Panc1 (cell line): ENCODE measurements at regions not wholly inside any gene's neighbourhood (a gene's known extent, or its start where the extent isn't known, plus 50 kb on each side); places are given as distances from the start of the nearest gene placed in this dataset.

Experiments used
- ATAC-seq: fragments of 200-7000 bp; cut with Tn5 transposase; 2 replicates; pipeline ENCODE4 v1.9.1; 2020; ENCODE audit warnings: mild to moderate bottlenecking, moderate library complexity
- BruUV-seq: library from RNA; stranded (reverse); fragments of 400-500 nt; replicated peaks from 2 replicates; lab custom pipeline; 2021; lab: Mats Ljungman, UMichigan
- CTCF ChIA-PET: fragments of 300-600 bp; sonication (Branson Sonifier 250); formaldehyde crosslinking; loops from one replicate; lab custom pipeline; 2022; ENCODE audit warnings: antibody characterized with exemption; lab: Charles Lee
- POLR2A ChIA-PET: fragments of 300-600 bp; sonication (Branson Sonifier 250); formaldehyde crosslinking; loops from one replicate; lab custom pipeline; 2022; ENCODE audit warnings: antibody characterized with exemption; lab: Charles Lee
- DNase-seq: peaks from one replicate; pipeline ENCODE4 v3.0.0-alpha.2; 2010; ENCODE audit warnings: low read depth, low spot score
- H3K27ac ChIP-seq: 2 replicates; pipeline ENCODE4 v1.5.1; 2011; ENCODE audit warnings: mild to moderate bottlenecking, low read length, inconsistent platforms
- H3K27me3 ChIP-seq: fragments of 200-500 bp; sonication (Bioruptor generic); 2 replicates; pipeline ENCODE4 v1.6.0; 2014; ENCODE audit warnings: low read length, inconsistent platforms; ENCODE audit not compliant: control insufficient read depth, insufficient read depth
- H3K36me3 ChIP-seq: fragments of 200-500 bp; sonication (Bioruptor generic); 2 replicates; pipeline ENCODE4 v1.5.1; 2014; ENCODE audit warnings: inconsistent platforms, mild to moderate bottlenecking, low read length, moderate library complexity; ENCODE audit not compliant: control insufficient read depth, insufficient read depth
- H3K4me1 ChIP-seq: 2 replicates; pipeline ENCODE4 v1.5.1; 2011; ENCODE audit warnings: inconsistent platforms, mild to moderate bottlenecking, low read length, moderate library complexity; ENCODE audit not compliant: control insufficient read depth, insufficient read depth
- H3K4me3 ChIP-seq, 2 experiments: 2 replicates each; pipeline ENCODE4 v1.5.1; 2011 to 2012; ENCODE audit warnings: low read depth in 2 of 2, low read length in 2 of 2, mild to moderate bottlenecking in 2 of 2, inconsistent platforms in 1 of 2, moderate library complexity in 1 of 2
- H3K9me3 ChIP-seq: fragments of 200-500 bp; sonication (Bioruptor generic); 2 replicates; pipeline ENCODE4 v1.5.1; 2014; ENCODE audit warnings: low read depth, mild to moderate bottlenecking, inconsistent platforms, low read length, moderate library complexity; ENCODE audit not compliant: control insufficient read depth, insufficient read depth
- POLR2AphosphoS5 ChIP-seq: IDR thresholded peaks from 2 replicates; pipeline ENCODE4 v1.6.1; 2012; ENCODE audit warnings: mild to moderate bottlenecking, low read depth, low read length, moderate library complexity
- REST ChIP-seq, 2 experiments: IDR thresholded peaks; 2 replicates each; pipeline ENCODE4 v1.6.1; 2011 to 2012; ENCODE audit warnings: low read depth in 2 of 2, control low read depth in 1 of 2, low read length in 1 of 2, mild to moderate bottlenecking in 1 of 2, moderate library complexity in 1 of 2; ENCODE audit not compliant: insufficient read depth in 1 of 2
- SIN3A ChIP-seq: IDR thresholded peaks from 2 replicates; pipeline ENCODE4 v1.6.1; 2012; ENCODE audit warnings: low read depth, mild to moderate bottlenecking, low read length, moderate library complexity, borderline replicate concordance; ENCODE audit not compliant: insufficient read depth
- TCF7L2 ChIP-seq: IDR thresholded peaks from 2 replicates; pipeline ENCODE4 v1.6.1; 2011; ENCODE audit warnings: mild to moderate bottlenecking, low read depth, low read length, inconsistent platforms
- in situ Hi-C: cut with HindIII; loops from 2 replicates; pipeline ENCODE4 v1.10.0; 2016; ENCODE audit warnings: low sequenced_read_pairs, low pct_unique_long_range_greater_than_20kb
- intact Hi-C: fragments of 100-400 bp; cut with micrococcal nuclease; formaldehyde crosslinking; loops from one replicate; pipeline ENCODE4 v1.10.0; 2022; ENCODE audit not compliant: unreplicated experiment
- TF ChIP-seq, protein P1 (sequence below): fragments of 450-650 bp; IDR thresholded peaks from 2 replicates; pipeline ENCODE4 v1.5.1; 2017; ENCODE audit warnings: mild to moderate bottlenecking

- no peak for DNase-seq
- CTCF ChIA-PET: no interaction called here
- ATAC-seq: no peak
Measured at GRCh38 chr7:115136796-115137443, 215.0 kb downstream of the MDFIC start.

GRCh38 chr7:115135769-115136410, 214.0 kb downstream of the MDFIC start:
- DNase-seq (no peak), ATAC-seq (no peak)
- H3K4me3 ChIP-seq: no peak overlapping the region
- H3K9me3 ChIP-seq: no peaks in the 10 kb centered on the region
- CTCF ChIA-PET: no interaction called here
- intact Hi-C loops: no loop called here
- no peaks in the 10 kb centered on the region for H3K36me3 ChIP-seq
- TF ChIP-seq POLR2AphosphoS5: no peak
- no peak for TF ChIP-seq SIN3A
- TF ChIP-seq REST (IDR thresholded peaks at IDR 0.05; ENCODE audit: insufficient read depth in 1 of 2, low read depth in 2 of 2, low read length in 1 of 2): no peak
- TF ChIP-seq, protein P1, sequence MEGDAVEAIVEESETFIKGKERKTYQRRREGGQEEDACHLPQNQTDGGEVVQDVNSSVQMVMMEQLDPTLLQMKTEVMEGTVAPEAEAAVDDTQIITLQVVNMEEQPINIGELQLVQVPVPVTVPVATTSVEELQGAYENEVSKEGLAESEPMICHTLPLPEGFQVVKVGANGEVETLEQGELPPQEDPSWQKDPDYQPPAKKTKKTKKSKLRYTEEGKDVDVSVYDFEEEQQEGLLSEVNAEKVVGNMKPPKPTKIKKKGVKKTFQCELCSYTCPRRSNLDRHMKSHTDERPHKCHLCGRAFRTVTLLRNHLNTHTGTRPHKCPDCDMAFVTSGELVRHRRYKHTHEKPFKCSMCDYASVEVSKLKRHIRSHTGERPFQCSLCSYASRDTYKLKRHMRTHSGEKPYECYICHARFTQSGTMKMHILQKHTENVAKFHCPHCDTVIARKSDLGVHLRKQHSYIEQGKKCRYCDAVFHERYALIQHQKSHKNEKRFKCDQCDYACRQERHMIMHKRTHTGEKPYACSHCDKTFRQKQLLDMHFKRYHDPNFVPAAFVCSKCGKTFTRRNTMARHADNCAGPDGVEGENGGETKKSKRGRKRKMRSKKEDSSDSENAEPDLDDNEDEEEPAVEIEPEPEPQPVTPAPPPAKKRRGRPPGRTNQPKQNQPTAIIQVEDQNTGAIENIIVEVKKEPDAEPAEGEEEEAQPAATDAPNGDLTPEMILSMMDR: no peak
- no peak for TF ChIP-seq TCF7L2
- no TSS peak for BruUV-seq
- H3K4me1 ChIP-seq: no peaks in the 10 kb centered on the region
- H3K27ac ChIP-seq: no peak overlapping the region
- no peaks in the 10 kb centered on the region for H3K27me3 ChIP-seq
- in situ Hi-C loops: no loop called here
- POLR2A ChIA-PET: no interaction called here

More at GRCh38 chr7:115136796-115137443, 215.0 kb downstream of the MDFIC start:
- intact Hi-C loops (no loop called here), in situ Hi-C loops (no loop called here)
- Histone ChIP-seq H3K4me3 (no peak overlapping the region), H3K27me3 (no peaks in the 10 kb centered on the region), H3K4me1 (no peaks in the 10 kb centered on the region), H3K36me3 (no peaks in the 10 kb centered on the region), H3K9me3 (no peaks in the 10 kb centered on the region), H3K27ac (no peak overlapping the region)
- no peak for TF ChIP-seq TCF7L2
- TF ChIP-seq SIN3A: no peak
- no peak for TF ChIP-seq REST (IDR thresholded peaks at IDR 0.05; ENCODE audit: insufficient read depth in 1 of 2, low read depth in 2 of 2, low read length in 1 of 2)
- TF ChIP-seq, protein P1: no peak
- TF ChIP-seq POLR2AphosphoS5: no peak
- POLR2A ChIA-PET: no interaction called here
- no TSS peak for BruUV-seq
